DND-41 (cell line): ENCODE measurements at regions not wholly inside any gene's neighbourhood (a gene's known extent, or its start where the extent isn't known, plus 50 kb on each side); places are given as distances from the start of the nearest gene placed in this dataset.

Experiments used
- CTCF ChIP-seq: IDR thresholded peaks from 2 replicates; pipeline ENCODE4 v1.5.1; 2012; ENCODE audit warnings: borderline replicate concordance, low read length, moderate library complexity, mild to moderate bottlenecking; ENCODE audit not compliant: poor library complexity, severe bottlenecking; ENCODE audit errors: extremely low read depth
- EZH2 ChIP-seq: IDR thresholded peaks from 3 replicates; pipeline ENCODE4 v1.6.1; 2012; ENCODE audit warnings: borderline replicate concordance, low read depth, mild to moderate bottlenecking, moderate library complexity, low read length, inconsistent platforms; ENCODE audit not compliant: severe bottlenecking

GRCh38 chr17:45731459-45731858 lies 52.7 kb upstream of the CRHR1 start:
- TF ChIP-seq CTCF (no peak), EZH2 (no peak)
